ENCODE measurements at regions not wholly inside any gene's neighbourhood (a gene's known extent, or its start where the extent isn't known, plus 50 kb on each side); places are given as distances from the start of the nearest gene placed in this dataset.
"Not testable (repeated sequence)": the region's sequence is repeated elsewhere in the genome, so short reads cannot be mapped to it uniquely, and the experiment has no call there.

- no peak overlapping the region for H3K27ac ChIP-seq (ENCODE audit: low read depth, low read length, severe bottlenecking)
- H3K4me3 ChIP-seq (ENCODE audit: extremely low read depth, insufficient read depth, low read length, poor library complexity, severe bottlenecking) = no peak overlapping the region
- no peaks in the 10 kb centered on the region for H3K36me3 ChIP-seq (ENCODE audit: control insufficient read depth, insufficient read depth, low read length)
- no peaks in the 10 kb centered on the region for H3K9me3 ChIP-seq (ENCODE audit: control insufficient read depth, low read length)
- 100% methylated on average over 2 of the region's 3 CpGs; no CpG with 5 or more reads in 1 of the 2 experiments for WGBS, 2 experiments (ENCODE audit: insufficient coverage in 2 of 2)
- H3K4me1 ChIP-seq (ENCODE audit: control insufficient read depth, insufficient read depth, low read length, poor library complexity, severe bottlenecking) = no peaks in the 10 kb centered on the region
Measured at GRCh38 chr5:25970906-25971489, 1067.4 kb downstream of the CDH9 start.

- H3K4me3 ChIP-seq (ENCODE audit: extremely low read depth, insufficient read depth, low read length, poor library complexity, severe bottlenecking); H3K27ac ChIP-seq (ENCODE audit: low read depth, low read length, severe bottlenecking); H3K36me3 ChIP-seq (ENCODE audit: control insufficient read depth, insufficient read depth, low read length); H3K4me1 ChIP-seq (ENCODE audit: control insufficient read depth, insufficient read depth, low read length, poor library complexity, severe bottlenecking); H3K9me3 ChIP-seq (ENCODE audit: control insufficient read depth, low read length): not testable (repeated sequence)
- WGBS, 2 experiments (ENCODE audit: insufficient coverage in 2 of 2) = 71 to 83% methylated on average over 1 of the region's 2 CpGs
Measured at GRCh38 chr5:25969042-25969441, 1069.3 kb downstream of the CDH9 start.

GRCh38 chr5:25964009-25964372 is 1074.4 kb downstream of the CDH9 start:
- no peaks in the 10 kb centered on the region for H3K36me3 ChIP-seq (ENCODE audit: control insufficient read depth, insufficient read depth, low read length)
- H3K9me3 ChIP-seq (ENCODE audit: control insufficient read depth, low read length) = no peaks in the 10 kb centered on the region
- 80% methylated on average over 1 of the region's 3 CpGs; no CpG with 5 or more reads in 1 of the 2 experiments for WGBS, 2 experiments (ENCODE audit: insufficient coverage in 2 of 2)
- H3K4me3 ChIP-seq (ENCODE audit: extremely low read depth, insufficient read depth, low read length, poor library complexity, severe bottlenecking) = no peak overlapping the region
- peaks cover under 1% of the 10 kb centered on the region for H3K4me1 ChIP-seq (ENCODE audit: control insufficient read depth, insufficient read depth, low read length, poor library complexity, severe bottlenecking)
- H3K27ac ChIP-seq (ENCODE audit: low read depth, low read length, severe bottlenecking) = no peak overlapping the region

GRCh38 chr5:25963251-25964008 is 1075.0 kb downstream of the CDH9 start:
- H3K4me3 ChIP-seq (ENCODE audit: extremely low read depth, insufficient read depth, low read length, poor library complexity, severe bottlenecking) = no peak overlapping the region
- 82 to 94% methylated on average over 3 of the region's 5 CpGs for WGBS, 2 experiments (ENCODE audit: insufficient coverage in 2 of 2)
- H3K36me3 ChIP-seq (ENCODE audit: control insufficient read depth, insufficient read depth, low read length) = no peaks in the 10 kb centered on the region

GRCh38 chr5:25955337-25955736 is 1083.0 kb downstream of the CDH9 start:
- H3K27ac ChIP-seq (ENCODE audit: low read depth, low read length, severe bottlenecking) = no peak overlapping the region
- H3K9me3 ChIP-seq (ENCODE audit: control insufficient read depth, low read length) = no peaks in the 10 kb centered on the region
- H3K4me1 ChIP-seq (ENCODE audit: control insufficient read depth, insufficient read depth, low read length, poor library complexity, severe bottlenecking) = peaks cover 9% of the 10 kb centered on the region
- 89 to 94% methylated on average over 2 of the region's 2 CpGs for WGBS, 2 experiments (ENCODE audit: insufficient coverage in 2 of 2)
- H3K36me3 ChIP-seq (ENCODE audit: control insufficient read depth, insufficient read depth, low read length) = no peaks in the 10 kb centered on the region
- no peak overlapping the region for H3K4me3 ChIP-seq (ENCODE audit: extremely low read depth, insufficient read depth, low read length, poor library complexity, severe bottlenecking)

More at GRCh38 chr5:25963251-25964008, 1075.0 kb downstream of the CDH9 start:
- Histone ChIP-seq H3K4me1 (ENCODE audit: control insufficient read depth, insufficient read depth, low read length, poor library complexity, severe bottlenecking) (peaks cover 6% of the 10 kb centered on the region), H3K9me3 (ENCODE audit: control insufficient read depth, low read length) (no peaks in the 10 kb centered on the region), H3K27ac (ENCODE audit: low read depth, low read length, severe bottlenecking) (no peak overlapping the region)

GRCh38 chr5:25950681-25951080 is 1087.7 kb downstream of the CDH9 start:
- no peaks in the 10 kb centered on the region for H3K36me3 ChIP-seq (ENCODE audit: control insufficient read depth, insufficient read depth, low read length)
- H3K4me3 ChIP-seq (ENCODE audit: extremely low read depth, insufficient read depth, low read length, poor library complexity, severe bottlenecking) = no peak overlapping the region
- no peaks in the 10 kb centered on the region for H3K9me3 ChIP-seq (ENCODE audit: control insufficient read depth, low read length)
- H3K4me1 ChIP-seq (ENCODE audit: control insufficient read depth, insufficient read depth, low read length, poor library complexity, severe bottlenecking) = peaks cover 3% of the 10 kb centered on the region
- peak overlapping the region; percentile 16 for H3K27ac ChIP-seq (ENCODE audit: low read depth, low read length, severe bottlenecking)
- 81 to 100% methylated on average over 3 to 4 of the region's 4 CpGs for WGBS, 2 experiments (ENCODE audit: insufficient coverage in 2 of 2)

- Histone ChIP-seq H3K4me3 (ENCODE audit: extremely low read depth, insufficient read depth, low read length, poor library complexity, severe bottlenecking) (no peak overlapping the region), H3K27ac (ENCODE audit: low read depth, low read length, severe bottlenecking) (no peak overlapping the region), H3K9me3 (ENCODE audit: control insufficient read depth, low read length) (no peaks in the 10 kb centered on the region), H3K36me3 (ENCODE audit: control insufficient read depth, insufficient read depth, low read length) (no peaks in the 10 kb centered on the region), H3K4me1 (ENCODE audit: control insufficient read depth, insufficient read depth, low read length, poor library complexity, severe bottlenecking) (peaks cover 3% of the 10 kb centered on the region)
- WGBS, 2 experiments (ENCODE audit: insufficient coverage in 2 of 2) = 92% methylated on average over 2 of the region's 4 CpGs; no CpG with 5 or more reads in 1 of the 2 experiments
Measured at GRCh38 chr5:25948278-25948677, 1090.1 kb downstream of the CDH9 start.

- no peaks in the 10 kb centered on the region for H3K4me1 ChIP-seq (ENCODE audit: control insufficient read depth, insufficient read depth, low read length, poor library complexity, severe bottlenecking)
- H3K27ac ChIP-seq (ENCODE audit: low read depth, low read length, severe bottlenecking) = no peak overlapping the region
- H3K36me3 ChIP-seq (ENCODE audit: control insufficient read depth, insufficient read depth, low read length) = no peaks in the 10 kb centered on the region
- 100% methylated on average over 2 of the region's 2 CpGs; no CpG with 5 or more reads in 1 of the 2 experiments for WGBS, 2 experiments (ENCODE audit: insufficient coverage in 2 of 2)
- no peak overlapping the region for H3K4me3 ChIP-seq (ENCODE audit: extremely low read depth, insufficient read depth, low read length, poor library complexity, severe bottlenecking)
- no peaks in the 10 kb centered on the region for H3K9me3 ChIP-seq (ENCODE audit: control insufficient read depth, low read length)
Measured at GRCh38 chr5:25944786-25945185, 1093.6 kb downstream of the CDH9 start.

- Histone ChIP-seq H3K4me3 (ENCODE audit: extremely low read depth, insufficient read depth, low read length, poor library complexity, severe bottlenecking) (no peak overlapping the region), H3K4me1 (ENCODE audit: control insufficient read depth, insufficient read depth, low read length, poor library complexity, severe bottlenecking) (no peaks in the 10 kb centered on the region), H3K9me3 (ENCODE audit: control insufficient read depth, low read length) (no peaks in the 10 kb centered on the region), H3K27ac (ENCODE audit: low read depth, low read length, severe bottlenecking) (no peak overlapping the region), H3K36me3 (ENCODE audit: control insufficient read depth, insufficient read depth, low read length) (no peaks in the 10 kb centered on the region)
- WGBS, 2 experiments (ENCODE audit: insufficient coverage in 2 of 2) = 97% methylated on average over 28 to 29 of the region's 29 CpGs
Measured at GRCh38 chr5:25909163-25909562, 1129.2 kb downstream of the CDH9 start.

GRCh38 chr5:25905646-25906045 is 1132.7 kb downstream of the CDH9 start:
- Histone ChIP-seq H3K4me1 (ENCODE audit: control insufficient read depth, insufficient read depth, low read length, poor library complexity, severe bottlenecking) (no peaks in the 10 kb centered on the region), H3K36me3 (ENCODE audit: control insufficient read depth, insufficient read depth, low read length) (no peaks in the 10 kb centered on the region)
- 96 to 100% methylated on average over 2 of the region's 2 CpGs for WGBS, 2 experiments (ENCODE audit: insufficient coverage in 2 of 2)

GRCh38 chr5:25892211-25892610 is 1146.2 kb downstream of the CDH9 start:
- Histone ChIP-seq H3K4me1 (ENCODE audit: control insufficient read depth, insufficient read depth, low read length, poor library complexity, severe bottlenecking) (no peaks in the 10 kb centered on the region), H3K27ac (ENCODE audit: low read depth, low read length, severe bottlenecking) (peak overlapping the region; percentile 13), H3K4me3 (ENCODE audit: extremely low read depth, insufficient read depth, low read length, poor library complexity, severe bottlenecking) (no peak overlapping the region), H3K36me3 (ENCODE audit: control insufficient read depth, insufficient read depth, low read length) (no peaks in the 10 kb centered on the region), H3K9me3 (ENCODE audit: control insufficient read depth, low read length) (peaks cover 5% of the 10 kb centered on the region)
- 67% methylated on average over 2 of the region's 2 CpGs; no CpG with 5 or more reads in 1 of the 2 experiments for WGBS, 2 experiments (ENCODE audit: insufficient coverage in 2 of 2)

More at GRCh38 chr5:25905646-25906045, 1132.7 kb downstream of the CDH9 start:
- Histone ChIP-seq H3K27ac (ENCODE audit: low read depth, low read length, severe bottlenecking) (no peak overlapping the region), H3K4me3 (ENCODE audit: extremely low read depth, insufficient read depth, low read length, poor library complexity, severe bottlenecking) (no peak overlapping the region), H3K9me3 (ENCODE audit: control insufficient read depth, low read length) (no peaks in the 10 kb centered on the region)

Measured in mesodermal cell (in vitro differentiated cells).